ENCODE measurements at regions not wholly inside any gene's neighbourhood (a gene's known extent, or its start where the extent isn't known, plus 50 kb on each side); places are given as distances from the start of the nearest gene placed in this dataset.
"Not testable (repeated sequence)": the region's sequence is repeated elsewhere in the genome, so short reads cannot be mapped to it uniquely, and the experiment has no call there.

DNA sequence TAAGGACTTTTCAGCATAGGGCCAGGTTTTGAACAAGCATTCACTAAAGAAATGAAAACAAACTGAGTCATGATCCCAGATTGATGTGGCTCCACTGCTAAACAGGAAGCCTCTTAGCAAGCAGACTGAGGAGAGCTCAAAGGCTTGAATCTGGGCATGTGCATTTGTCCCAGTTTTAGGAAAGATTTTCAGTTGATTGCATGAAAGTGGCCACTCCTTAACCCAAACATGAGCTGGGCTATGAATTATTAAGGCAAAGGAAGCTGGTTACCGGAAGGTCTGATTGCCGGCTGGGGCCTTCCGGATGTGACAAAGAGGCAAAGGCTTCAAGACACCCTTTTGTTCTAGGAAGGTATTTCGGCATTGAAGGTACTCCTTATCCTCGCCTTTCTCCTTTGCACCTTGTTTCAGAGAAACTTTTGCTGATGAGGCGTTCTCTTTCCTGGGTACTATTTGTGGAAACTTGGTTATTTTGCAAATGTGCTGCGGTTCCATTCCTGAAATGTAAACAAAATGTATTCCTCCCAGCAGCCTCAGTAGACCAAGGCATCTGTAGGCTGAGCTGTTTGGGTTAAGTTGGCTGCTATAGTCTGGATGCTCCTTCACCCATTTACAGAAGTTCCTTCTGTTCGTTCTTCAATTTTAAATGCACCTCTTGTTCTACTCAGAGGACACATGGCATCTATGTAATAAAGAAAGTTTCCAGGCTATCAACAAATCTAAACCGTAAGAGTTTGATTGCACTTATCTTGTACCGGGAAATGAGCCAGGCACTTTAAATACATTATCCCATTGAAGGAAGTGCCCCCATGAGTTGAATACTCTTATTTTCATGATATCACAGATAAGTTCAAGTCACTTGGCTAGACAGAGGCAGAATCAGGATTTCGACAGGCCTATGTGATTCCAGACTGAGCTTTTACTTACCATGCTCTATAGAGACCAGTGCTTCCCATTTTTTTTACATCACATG is 115.6 kb upstream of the METAP2 start:
- ChIA-PET CTCF (no interaction called here), POLR2A (no interaction called here)
- no peak for DNase-seq (ENCODE audit: extremely low spot score)
- TF ChIP-seq CTCF (IDR thresholded peaks at IDR 0.05; ENCODE audit: control extremely low read depth, extremely low read depth, low read depth, missing control alignments) = no peak

DNA sequence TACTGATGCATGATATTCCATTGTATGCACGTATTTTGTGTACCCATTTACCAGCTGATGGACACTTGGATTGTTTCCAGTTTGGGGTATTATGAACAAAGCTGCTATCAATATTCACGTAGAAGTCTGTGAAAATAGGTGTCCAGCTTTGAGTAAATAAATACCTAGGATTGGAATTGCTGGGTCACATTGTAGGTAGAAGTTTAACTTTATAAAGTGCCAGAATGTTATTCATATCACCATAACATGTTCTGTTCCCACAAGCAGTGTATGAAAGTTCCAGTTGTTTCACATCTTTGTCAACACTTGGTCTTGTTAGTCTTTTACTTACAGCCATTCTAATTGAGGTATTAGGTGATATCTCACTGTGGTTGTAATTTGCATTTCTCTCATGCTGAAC is 108.0 kb upstream of the METAP2 start:
- ChIA-PET POLR2A (no interaction called here), CTCF (no interaction called here)
- TF ChIP-seq CTCF (IDR thresholded peaks at IDR 0.05; ENCODE audit: control extremely low read depth, extremely low read depth, low read depth, missing control alignments) = no peak
- no peak for DNase-seq (ENCODE audit: extremely low spot score)

DNA sequence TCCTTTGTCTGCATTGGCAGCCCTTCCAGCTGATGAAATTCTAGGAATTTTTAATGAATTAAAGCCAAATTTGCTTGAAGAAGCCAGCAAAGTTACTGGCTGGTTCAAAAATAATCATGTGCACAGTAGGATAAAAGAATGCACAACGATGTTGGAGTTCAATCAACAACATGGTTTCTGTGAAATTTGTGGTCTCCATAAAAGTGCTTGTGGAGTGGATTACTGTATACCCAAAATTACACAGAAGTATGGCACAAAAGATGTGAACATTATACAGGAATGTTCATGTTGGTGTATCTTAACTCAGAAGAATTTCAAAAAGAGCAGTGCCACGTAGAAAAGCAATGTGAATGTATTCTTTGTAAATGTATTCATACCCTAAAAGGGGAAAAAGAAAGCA is 105.0 kb upstream of the METAP2 start:
- POLR2A ChIA-PET = no interaction called here
- CTCF ChIA-PET = no interaction called here

GRCh38 chr12:95371571-95371970 is 102.4 kb upstream of the METAP2 start:
- TF ChIP-seq CTCF (IDR thresholded peaks at IDR 0.05; ENCODE audit: control extremely low read depth, extremely low read depth, low read depth, missing control alignments) = no peak
- DNase-seq (ENCODE audit: extremely low spot score) = no peak
- ChIA-PET CTCF (no interaction called here), POLR2A (no interaction called here)

More for the DNA sequence above, 105.0 kb upstream of the METAP2 start:
- TF ChIP-seq CTCF (IDR thresholded peaks at IDR 0.05; ENCODE audit: control extremely low read depth, extremely low read depth, low read depth, missing control alignments) = no peak
- no peak for DNase-seq (ENCODE audit: extremely low spot score)

DNA sequence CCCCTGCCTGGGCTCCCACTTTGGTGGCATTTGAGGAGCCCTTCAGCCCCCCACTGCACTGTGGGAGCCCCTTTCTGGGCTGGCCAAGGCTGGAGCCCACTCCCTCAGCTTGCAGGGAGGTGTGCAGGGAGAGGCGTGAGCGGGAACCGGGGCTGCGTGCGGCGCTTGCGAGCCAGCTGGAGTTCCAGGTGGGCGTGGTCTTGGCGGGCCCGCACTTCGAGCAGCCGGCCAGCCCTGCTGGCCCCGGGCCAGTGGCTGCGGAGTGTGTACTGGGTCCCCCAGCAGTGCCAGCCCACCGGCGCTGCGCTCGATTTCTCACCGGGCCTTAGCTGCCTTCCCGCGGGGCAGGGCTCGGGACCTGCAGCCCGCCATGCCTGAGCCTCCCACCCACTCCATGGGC is 94.5 kb upstream of the METAP2 start:
- DNase-seq (ENCODE audit: extremely low spot score); POLR2A ChIA-PET; CTCF ChIA-PET: not testable (repeated sequence)

DNA sequence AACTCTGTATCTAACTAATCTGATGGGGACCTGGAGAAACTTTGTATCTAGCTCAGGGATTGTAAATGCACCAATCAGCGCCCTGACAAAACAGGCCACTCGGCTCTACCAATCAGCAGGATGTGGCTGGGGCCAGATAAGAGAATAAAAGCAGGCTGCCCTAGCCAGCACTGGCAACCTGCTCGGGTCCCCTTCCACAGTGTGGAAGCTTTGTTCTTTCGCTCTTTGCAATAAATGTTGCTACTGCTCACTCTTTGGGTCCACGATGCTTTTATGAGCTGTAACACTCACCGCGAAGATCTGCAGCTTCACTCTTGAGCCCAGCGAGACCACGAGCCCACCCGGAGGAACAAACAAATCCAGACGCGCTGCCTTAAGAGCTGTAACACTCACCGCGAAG is 93.6 kb upstream of the METAP2 start:
- CTCF ChIA-PET = interaction anchor here (0.9 kb wide), 1 partner anchor 13 kb away, joined by 3 read pairs; no protein-coding TSS in a partner anchor
- POLR2A ChIA-PET; DNase-seq (ENCODE audit: extremely low spot score): not testable (repeated sequence)

DNA sequence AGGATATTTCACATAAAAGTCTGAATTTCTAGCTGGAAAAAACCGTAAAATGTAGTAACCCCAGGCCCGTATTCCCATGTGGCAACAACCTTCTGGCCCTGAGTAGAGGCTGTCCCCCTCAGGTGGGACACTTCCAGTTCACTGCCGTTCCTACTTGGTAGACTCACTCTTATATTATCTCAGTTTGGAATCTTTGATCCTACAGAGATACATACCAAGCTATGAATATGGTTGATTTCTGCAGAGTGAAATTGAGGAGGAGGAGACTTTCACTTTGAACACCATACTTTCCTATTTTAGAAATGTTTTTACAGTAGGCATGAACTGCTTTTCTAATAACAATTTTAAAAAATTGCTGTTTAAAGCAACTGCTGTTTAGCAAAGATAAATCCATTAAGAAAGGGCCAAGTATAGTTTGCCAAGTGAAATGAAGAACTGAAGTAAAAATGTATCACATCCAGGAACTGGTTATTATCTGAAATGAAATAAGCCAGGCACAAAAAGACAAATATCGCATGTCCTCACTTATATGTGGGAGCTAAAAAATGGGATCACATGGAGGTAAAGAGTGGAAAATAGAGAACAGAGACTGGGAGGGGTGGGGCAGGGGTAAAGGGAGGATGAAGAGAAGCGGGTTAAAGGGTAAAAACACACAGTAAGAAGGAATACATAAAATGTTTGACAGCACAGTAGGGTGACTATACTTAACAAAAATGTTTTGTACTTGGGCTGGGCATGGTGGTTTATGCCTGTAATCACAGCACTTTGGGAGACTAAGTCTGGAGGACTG is 92.8 kb upstream of the METAP2 start:
- no peak for TF ChIP-seq CTCF (IDR thresholded peaks at IDR 0.05; ENCODE audit: control extremely low read depth, extremely low read depth, low read depth, missing control alignments)
- DNase-seq (ENCODE audit: extremely low spot score) = no peak
- CTCF ChIA-PET = interaction anchor here (0.9 kb wide), 1 partner anchor 12 kb away, joined by 3 read pairs; no protein-coding TSS in a partner anchor
- POLR2A ChIA-PET = no interaction called here

DNA sequence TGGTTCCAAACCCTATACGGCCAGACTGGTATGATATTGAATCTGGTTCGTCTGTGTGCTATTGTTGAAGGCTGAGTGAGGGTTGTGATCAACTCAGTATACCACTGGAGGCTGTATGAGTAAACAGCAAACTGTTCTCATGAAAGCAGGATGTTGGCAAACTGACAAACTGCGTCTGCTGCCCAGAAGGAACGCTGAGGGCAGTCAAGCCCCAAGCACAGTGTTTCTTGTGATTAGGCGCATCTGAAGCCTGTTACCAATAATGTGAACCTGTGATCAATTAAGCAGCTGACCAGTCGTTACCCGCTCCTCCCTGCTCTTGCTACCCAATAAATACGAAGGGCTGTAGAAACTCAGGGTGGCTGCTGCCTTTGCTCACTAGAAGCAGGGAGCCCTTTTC is 90.0 kb upstream of the METAP2 start:
- POLR2A ChIA-PET; DNase-seq (ENCODE audit: extremely low spot score); CTCF ChIA-PET: not testable (repeated sequence)
